Right lobe of liver (tissue), 6 donors: ENCODE measurements at regions not wholly inside any gene's neighbourhood (a gene's known extent, or its start where the extent isn't known, plus 50 kb on each side); places are given as distances from the start of the nearest gene placed in this dataset.

Experiments used
- ATAC-seq, 4 donors: fragments of 200-7000 bp; cut with Tn5 transposase; one replicate each; pipeline ENCODE4 v1.9.1; 2020; ENCODE audit warnings: mild to moderate bottlenecking in 4 of 4, moderate library complexity in 4 of 4
- DNase-seq, 3 donors: peaks; one replicate each; pipeline ENCODE4 v3.0.0-alpha.2; 2020
- H3K27ac ChIP-seq, 3 donors: fragments of 200-600 bp; one replicate each; pipeline ENCODE4 v1.8.0; 2022
- H3K27me3 ChIP-seq, 2 donors: fragments of 200-600 bp; one replicate each; pipeline ENCODE4 v1.8.0; 2022
- H3K36me3 ChIP-seq, 4 donors: fragments of 200-600 bp; sonication (generic) in 1 of 4; one replicate each; pipeline versions ENCODE4 v1.5.1 to v1.8.0; 2017 to 2022; ENCODE audit warnings: control low read depth in 1 of 4
- H3K4me1 ChIP-seq, 4 donors: fragments of 200-600 bp; sonication (generic) in 1 of 4; one replicate each; pipeline versions ENCODE4 v1.5.1 to v1.8.0; 2017 to 2022; ENCODE audit warnings: control low read depth in 1 of 4
- H3K4me3 ChIP-seq, 3 donors: fragments of 200-600 bp; one replicate each; pipeline ENCODE4 v1.8.0; 2022
- H3K9me3 ChIP-seq, 4 donors: fragments of 200-600 bp; sonication (generic) in 1 of 4; one replicate each; pipeline versions ENCODE4 v1.5.1 to v1.8.0; 2017 to 2022; ENCODE audit warnings: control low read depth in 1 of 4
- POLR2A ChIP-seq: fragments of 450-650 bp; IDR thresholded peaks from one replicate; pipeline ENCODE4 v1.6.1; 2017; ENCODE audit warnings: antibody characterized with exemption, mild to moderate bottlenecking
- WGBS: methylation state at CpG from one replicate; pipeline ENCODE4 v1.1.6; 2018; ENCODE audit warnings: low coverage, low lambda C conversion rate; ENCODE audit not compliant: insufficient coverage; ENCODE audit errors: missing lambda C conversion rate; 5-methylcytosine and 5-hydroxymethylcytosine counted together
- intact Hi-C, 2 donors: fragments of 100-400 bp; cut with DNase I; formaldehyde crosslinking; loops; one replicate each; pipeline versions ENCODE4 v1.11.2 to v1.14.1; 2022
- small RNA-seq, 2 experiments: library from RNA; depleted of rRNA; stranded (forward); fragments of <200 nt; gene quantifications; one replicate each; pipeline ENCODE3, GENCODE V24; 2016
- TF ChIP-seq, protein P1 (sequence below), 4 donors: fragments of 200-600 bp in 3 of 4; fragments of 450-650 bp in 1 of 4; IDR thresholded peaks; one replicate each; pipeline versions ENCODE4 v1.5.1 to v1.8.0; 2016 to 2022; ENCODE audit warnings: antibody characterized with exemption in 4 of 4, mild to moderate bottlenecking in 2 of 4
- donor health status: DM: no; HTN: yes; CAD: no.
- donor health status: DM: no; HTN: no; CAD: no.
- donor health status: DM: no; HTN: no; CAD: no.
- donor health status: DM: no; HTN: yes; CAD: no.
- donor health status: DM: no; HTN: yes; CAD: no.

DNA sequence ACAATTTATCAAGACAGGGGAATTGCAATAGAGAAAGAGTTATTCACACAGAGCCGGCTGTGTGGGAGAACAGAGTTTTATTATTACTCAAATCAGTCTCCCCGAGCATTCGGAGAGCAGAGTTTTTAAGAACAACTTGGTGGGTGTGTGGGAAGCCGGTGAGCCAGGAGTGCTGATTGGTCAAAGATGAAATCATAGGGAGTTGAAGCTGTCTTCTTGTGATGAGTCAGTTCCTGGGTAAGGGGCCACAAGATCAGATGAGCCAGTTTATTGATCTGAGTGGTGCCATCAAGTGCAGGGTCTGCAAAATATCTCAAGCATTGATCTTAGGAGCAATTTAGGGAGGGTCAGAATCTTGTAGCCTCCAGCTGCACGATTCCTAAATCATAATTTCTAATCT is 50.0 kb upstream of the ECI2 start:
- intact Hi-C loops: no loop called here
- H3K27me3 ChIP-seq: no peaks in the 10 kb centered on the region

More for the DNA sequence above, 50.0 kb upstream of the ECI2 start:
- no peaks in the 10 kb centered on the region for H3K9me3 ChIP-seq
- no peak for ATAC-seq
- H3K4me3 ChIP-seq: no peak overlapping the region
- no peak for TF ChIP-seq POLR2A
- TF ChIP-seq, protein P1, sequence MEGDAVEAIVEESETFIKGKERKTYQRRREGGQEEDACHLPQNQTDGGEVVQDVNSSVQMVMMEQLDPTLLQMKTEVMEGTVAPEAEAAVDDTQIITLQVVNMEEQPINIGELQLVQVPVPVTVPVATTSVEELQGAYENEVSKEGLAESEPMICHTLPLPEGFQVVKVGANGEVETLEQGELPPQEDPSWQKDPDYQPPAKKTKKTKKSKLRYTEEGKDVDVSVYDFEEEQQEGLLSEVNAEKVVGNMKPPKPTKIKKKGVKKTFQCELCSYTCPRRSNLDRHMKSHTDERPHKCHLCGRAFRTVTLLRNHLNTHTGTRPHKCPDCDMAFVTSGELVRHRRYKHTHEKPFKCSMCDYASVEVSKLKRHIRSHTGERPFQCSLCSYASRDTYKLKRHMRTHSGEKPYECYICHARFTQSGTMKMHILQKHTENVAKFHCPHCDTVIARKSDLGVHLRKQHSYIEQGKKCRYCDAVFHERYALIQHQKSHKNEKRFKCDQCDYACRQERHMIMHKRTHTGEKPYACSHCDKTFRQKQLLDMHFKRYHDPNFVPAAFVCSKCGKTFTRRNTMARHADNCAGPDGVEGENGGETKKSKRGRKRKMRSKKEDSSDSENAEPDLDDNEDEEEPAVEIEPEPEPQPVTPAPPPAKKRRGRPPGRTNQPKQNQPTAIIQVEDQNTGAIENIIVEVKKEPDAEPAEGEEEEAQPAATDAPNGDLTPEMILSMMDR (IDR thresholded peaks at IDR 0.05): no peak
- WGBS: 76% methylated on average over 5 of the region's 5 CpGs
- no peak overlapping the region for H3K27ac ChIP-seq
- H3K4me1 ChIP-seq: no peaks in the 10 kb centered on the region
- H3K36me3 ChIP-seq: no peaks in the 10 kb centered on the region
- DNase-seq: no peak

Small RNA genes lying in the stretch of these regions (small RNA-seq; reads per million reads assigned to genes)
- gene AL133393.1 (0 reads per million in 2 experiments), gene RNA5SP202 (83.4 to 294 reads per million in 2 experiments)
